B cell (primary cell): ENCODE measurements at regions not wholly inside any gene's neighbourhood (a gene's known extent, or its start where the extent isn't known, plus 50 kb on each side); places are given as distances from the start of the nearest gene placed in this dataset.

ENCODE experiments used
- ATAC-seq: fragments of 200-7000 bp; cut with Tn5 transposase; one replicate; pipeline ENCODE4 v1.10.0; 2021; ENCODE audit warnings: low read depth, mild to moderate bottlenecking, moderate number of reproducible peaks, moderate library complexity
- CTCF ChIA-PET: fragments of 350-600 bp; sonication (Branson Sonifier 250); formaldehyde crosslinking; loops from one replicate; lab custom pipeline; 2021; ENCODE audit warnings: antibody characterized with exemption, inconsistent platforms; lab: Charles Lee
- POLR2A ChIA-PET: fragments of 350-600 bp; sonication (Branson Sonifier 250); formaldehyde crosslinking; loops from one replicate; lab custom pipeline; 2021; ENCODE audit warnings: antibody characterized with exemption; lab: Charles Lee
- DNase-seq: peaks from one replicate; pipeline ENCODE4 v3.0.0; 2013
- H2AFZ ChIP-seq: 2 replicates; pipeline ENCODE4 v1.6.1; 2012; ENCODE audit warnings: mild to moderate bottlenecking, low read depth, low read length; ENCODE audit not compliant: insufficient read depth, poor library complexity, severe bottlenecking
- H3K27ac ChIP-seq, 2 donors: 1 replicate in 1 of 2; 2 replicates in 1 of 2; pipeline ENCODE4 v1.5.1; 2012 to 2013; ENCODE audit warnings: low read length in 2 of 2, mild to moderate bottlenecking in 2 of 2, moderate library complexity in 1 of 2
- H3K27me3 ChIP-seq, 4 experiments: fragments of 200-600 bp in 1 of 4; sonication (generic) in 1 of 4; replicated peaks in 1 of 4; 1 replicate in 2 of 4; 2 replicates in 2 of 4; pipeline versions ENCODE4 v1.6.1 to v1.7.0; 2013 to 2016; ENCODE audit warnings: low read length in 3 of 4, mild to moderate bottlenecking in 2 of 4, mixed read lengths in 1 of 4, moderate library complexity in 1 of 4; ENCODE audit not compliant: insufficient read depth in 4 of 4, control insufficient read depth in 3 of 4; ENCODE audit errors: control extremely low read depth in 1 of 4
- H3K36me3 ChIP-seq, 2 experiments: replicated peaks in 1 of 2; 1 replicate in 1 of 2; 2 replicates in 1 of 2; pipeline versions ENCODE4 v1.6.1 to v1.7.1; 2013; ENCODE audit warnings: low read length in 1 of 2; ENCODE audit not compliant: insufficient read depth in 2 of 2, control insufficient read depth in 1 of 2; ENCODE audit errors: control extremely low read depth in 1 of 2, extremely low read depth in 1 of 2
- H3K4me1 ChIP-seq, 2 donors: fragments of 200-600 bp in 1 of 2; sonication (generic) in 1 of 2; 1 replicate in 1 of 2; 2 replicates in 1 of 2; pipeline versions ENCODE4 v1.5.1 to v1.6.1; 2013 to 2017; ENCODE audit warnings: low read length in 2 of 2; ENCODE audit not compliant: control insufficient read depth in 2 of 2, insufficient read depth in 2 of 2
- H3K4me2 ChIP-seq: replicated peaks from 2 replicates; pipeline ENCODE3; 2012; ENCODE audit warnings: mild to moderate bottlenecking, low read depth, low read length; ENCODE audit not compliant: poor library complexity, severe bottlenecking
- H3K4me3 ChIP-seq, 5 experiments: fragments of 200-600 bp in 1 of 5; sonication (generic) in 1 of 5; 1 replicate in 3 of 5; 2 replicates in 2 of 5; pipeline versions ENCODE4 v1.5.1 to v1.7.0; 2011 to 2016; ENCODE audit warnings: low read length in 4 of 5, mild to moderate bottlenecking in 4 of 5, low read depth in 2 of 5, control low read depth in 1 of 5, moderate library complexity in 1 of 5; ENCODE audit not compliant: insufficient read depth in 1 of 5; ENCODE audit errors: control extremely low read depth in 1 of 5, extremely low read depth in 1 of 5
- H3K79me2 ChIP-seq: fragments of 200-600 bp; sonication (generic); one replicate; pipeline ENCODE4 v1.6.0; 2016; ENCODE audit warnings: low read length; ENCODE audit not compliant: control insufficient read depth, insufficient read depth
- H3K9ac ChIP-seq: fragments of 200-600 bp; sonication (generic); 2 replicates; pipeline ENCODE4 v1.6.1; 2017; ENCODE audit warnings: mild to moderate bottlenecking, low read length, moderate library complexity
- H3K9me3 ChIP-seq, 3 donors: one replicate each; pipeline versions ENCODE4 v1.6.1 to v1.7.1; 2013; ENCODE audit warnings: low read length in 2 of 3; ENCODE audit not compliant: control insufficient read depth in 2 of 3, insufficient read depth in 1 of 3; ENCODE audit errors: control extremely low read depth in 1 of 3
- H4K20me1 ChIP-seq: 2 replicates; pipeline ENCODE4 v1.6.0; 2012; ENCODE audit warnings: mild to moderate bottlenecking, low read length; ENCODE audit not compliant: insufficient read depth, control insufficient read depth, poor library complexity, severe bottlenecking
- H3K27ac Mint-ChIP-seq: one replicate; pipeline ENCODE4 v1.8.0; 2021; ENCODE audit warnings: mixed read lengths
- H3K27me3 Mint-ChIP-seq: one replicate; pipeline ENCODE4 v1.8.0; 2021; ENCODE audit warnings: mixed read lengths
- H3K4me1 Mint-ChIP-seq: one replicate; pipeline ENCODE4 v1.8.0; 2021; ENCODE audit warnings: mixed read lengths
- H3K4me3 Mint-ChIP-seq: one replicate; pipeline ENCODE4 v1.8.0; 2021; ENCODE audit warnings: mixed read lengths
- H3K9me3 Mint-ChIP-seq: one replicate; pipeline ENCODE4 v1.8.0; 2022; ENCODE audit warnings: mixed read lengths; ENCODE audit not compliant: insufficient read depth
- CTCF ChIP-seq: fragments of 200-600 bp; IDR thresholded peaks from one replicate; pipeline ENCODE4 v1.8.0; 2022; ENCODE audit warnings: antibody characterized with exemption, mild to moderate bottlenecking
- EZH2 ChIP-seq: IDR thresholded peaks from 2 replicates; pipeline ENCODE4 v1.6.1; 2012; ENCODE audit warnings: borderline replicate concordance, low read depth, mild to moderate bottlenecking, moderate library complexity, low read length; ENCODE audit not compliant: insufficient read depth, poor library complexity, severe bottlenecking
- WGBS: methylation state at CpG from one replicate; pipeline ENCODE4 v1.1.5; 2013; ENCODE audit warnings: missing lambda C conversion rate; ENCODE audit not compliant: insufficient coverage; 5-methylcytosine and 5-hydroxymethylcytosine counted together
- intact Hi-C: fragments of 100-400 bp; cut with micrococcal nuclease; formaldehyde crosslinking; loops from one replicate; pipeline ENCODE4 v1.10.0; 2022

- ChIA-PET CTCF (no interaction called here), POLR2A (no interaction called here)
- no peaks in the 10 kb centered on the region for H3K27me3 ChIP-seq
- H3K36me3 ChIP-seq = no peaks in the 10 kb centered on the region
- H3K4me1 ChIP-seq = no peaks in the 10 kb centered on the region
- no peak overlapping the region for H3K27ac ChIP-seq
- ATAC-seq = no peak
- H3K4me1 Mint-ChIP-seq = no peaks in the 10 kb centered on the region
- TF ChIP-seq EZH2 = no peak
- TF ChIP-seq CTCF = no peak
- H3K9me3 ChIP-seq = no peaks in the 10 kb centered on the region
- no peaks in the 10 kb centered on the region for H3K27me3 Mint-ChIP-seq
- H3K4me3 Mint-ChIP-seq = no peak overlapping the region
- H3K79me2 ChIP-seq = no peaks in the 10 kb centered on the region
- no peaks in the 10 kb centered on the region for H4K20me1 ChIP-seq
- H3K27ac Mint-ChIP-seq = no peak overlapping the region
- H3K9me3 Mint-ChIP-seq = peaks cover 3% of the 10 kb centered on the region
- no peak overlapping the region for H3K4me3 ChIP-seq
- H2AFZ ChIP-seq = no peak overlapping the region
- WGBS = 100% methylated on average over 1 of the region's 2 CpGs
- H3K9ac ChIP-seq = no peak overlapping the region
- intact Hi-C loops = no loop called here
- no peak for DNase-seq
- H3K4me2 ChIP-seq = no peak overlapping the region
Observed at GRCh38 chr1:239732770-239733169, 346.4 kb downstream of the CHRM3 start.

DNA sequence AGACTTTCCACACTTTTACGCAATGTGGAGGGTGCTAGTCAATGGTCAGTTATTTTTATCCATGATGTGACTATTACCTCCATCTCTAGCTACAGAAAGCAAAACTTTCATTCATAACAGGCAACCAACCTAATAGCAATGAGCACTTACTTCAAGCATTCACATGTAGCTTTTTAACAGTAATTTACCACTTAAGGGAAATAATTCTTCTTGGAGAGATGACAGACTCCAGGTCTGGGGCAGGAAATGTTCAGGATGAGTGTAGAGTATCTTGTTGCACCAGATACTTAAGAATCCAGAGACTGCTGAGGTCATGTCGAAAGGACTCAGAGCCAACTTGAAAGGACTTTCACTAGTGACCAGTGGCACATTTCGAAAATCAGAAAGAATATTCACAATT is 347.6 kb downstream of the CHRM3 start:
- WGBS = no CpG with 5 or more reads among the region's 3 CpGs
- intact Hi-C loops = no loop called here
- no peak overlapping the region for H3K9ac ChIP-seq
- no peak for DNase-seq
- H3K36me3 ChIP-seq = no peaks in the 10 kb centered on the region
- no peaks in the 10 kb centered on the region for H3K9me3 ChIP-seq
- no peak overlapping the region for H2AFZ ChIP-seq
- no peak for TF ChIP-seq CTCF
- TF ChIP-seq EZH2 = no peak
- no peaks in the 10 kb centered on the region for H4K20me1 ChIP-seq
- no peaks in the 10 kb centered on the region for H3K4me1 ChIP-seq
- Mint-ChIP-seq H3K27ac (no peak overlapping the region), H3K4me3 (no peak overlapping the region), H3K27me3 (no peaks in the 10 kb centered on the region), H3K4me1 (no peaks in the 10 kb centered on the region), H3K9me3 (peaks cover 3% of the 10 kb centered on the region)
- H3K27ac ChIP-seq = no peak overlapping the region
- no peaks in the 10 kb centered on the region for H3K27me3 ChIP-seq
- no peak for ATAC-seq
- H3K4me3 ChIP-seq = no peak overlapping the region
- no peaks in the 10 kb centered on the region for H3K79me2 ChIP-seq
- ChIA-PET CTCF (no interaction called here), POLR2A (no interaction called here)
- H3K4me2 ChIP-seq = no peak overlapping the region
